HEK293 (cell line): ENCODE measurements at regions not wholly inside any gene's neighbourhood (a gene's known extent, or its start where the extent isn't known, plus 50 kb on each side); places are given as distances from the start of the nearest gene placed in this dataset.

Experiments used
- CTCF ChIA-PET: fragments of 350-600 bp; formaldehyde crosslinking; extraction: SDS; loops from one replicate; lab custom pipeline; 2021; ENCODE audit warnings: antibody characterized with exemption; lab: Yijun Ruan, JAX
- POLR2A ChIA-PET: fragments of 300-600 bp; formaldehyde crosslinking; extraction: SDS; loops from one replicate; lab custom pipeline; 2020; ENCODE audit warnings: antibody characterized with exemption, inconsistent platforms; lab: Yijun Ruan, JAX
- H3K27ac ChIP-seq: fragments of 200-500 bp; sonication (Bioruptor generic); 2 replicates; pipeline ENCODE4 v1.5.1; 2014; ENCODE audit warnings: low read depth, low read length, control low read depth, inconsistent platforms; ENCODE audit errors: extremely low read depth
- H3K36me3 ChIP-seq, 2 experiments: fragments of 200-500 bp in 1 of 2; sonication (Bioruptor generic) in 1 of 2; 1 replicate in 1 of 2; 2 replicates in 1 of 2; pipeline ENCODE4 v1.5.1; 2014 to 2017; ENCODE audit warnings: inconsistent platforms in 2 of 2, low read length in 2 of 2; ENCODE audit not compliant: control insufficient read depth in 2 of 2, insufficient read depth in 1 of 2
- H3K4me1 ChIP-seq: fragments of 200-500 bp; sonication (Bioruptor generic); 2 replicates; pipeline ENCODE4 v1.5.1; 2014; ENCODE audit warnings: mild to moderate bottlenecking, low read length, inconsistent platforms; ENCODE audit not compliant: control insufficient read depth, insufficient read depth
- H3K4me3 ChIP-seq: 2 replicates; pipeline ENCODE4 v1.5.1; 2011; ENCODE audit warnings: low read depth, mild to moderate bottlenecking, control low read depth, low read length, moderate library complexity
- H3K9me3 ChIP-seq: fragments of 200-500 bp; sonication (Bioruptor generic); 2 replicates; pipeline ENCODE4 v1.5.1; 2014; ENCODE audit warnings: low read depth, low read length, inconsistent platforms; ENCODE audit not compliant: control insufficient read depth, insufficient read depth
- FEZF1 ChIP-seq: fragments of 450-650 bp; formaldehyde crosslinking; IDR thresholded peaks from 2 replicates; pipeline ENCODE4 v1.5.1; 2016; ENCODE audit warnings: missing biosample characterization, missing genetic modification characterization
- MYNN ChIP-seq: fragments of 450-650 bp; formaldehyde crosslinking; IDR thresholded peaks from 2 replicates; pipeline ENCODE4 v1.5.1; 2016; ENCODE audit warnings: missing biosample characterization, missing genetic modification characterization, borderline replicate concordance
- SP7 ChIP-seq: fragments of 450-650 bp; formaldehyde crosslinking; IDR thresholded peaks from 2 replicates; pipeline ENCODE4 v1.5.1; 2016; ENCODE audit warnings: missing biosample characterization, missing genetic modification characterization
- TCF7L2 ChIP-seq: IDR thresholded peaks from 2 replicates; pipeline ENCODE4 v1.6.1; 2011; ENCODE audit warnings: low read depth, mild to moderate bottlenecking, inconsistent platforms, low read length, moderate library complexity, borderline replicate concordance
- ZNF155 ChIP-seq: fragments of 450-650 bp; formaldehyde crosslinking; IDR thresholded peaks from 2 replicates; pipeline ENCODE4 v1.5.1; 2016; ENCODE audit warnings: missing biosample characterization, missing genetic modification characterization
- ZNF19 ChIP-seq: fragments of 450-650 bp; formaldehyde crosslinking; IDR thresholded peaks from 2 replicates; pipeline ENCODE4; 2016; ENCODE audit warnings: missing biosample characterization, missing genetic modification characterization, low read depth
- ZNF2 ChIP-seq: fragments of 450-650 bp; formaldehyde crosslinking; IDR thresholded peaks from 2 replicates; pipeline ENCODE4 v1.5.1; 2016; ENCODE audit warnings: missing biosample characterization, missing genetic modification characterization
- ZNF248 ChIP-seq: fragments of 450-650 bp; formaldehyde crosslinking; IDR thresholded peaks from 2 replicates; pipeline ENCODE4 v1.5.1; 2017; ENCODE audit warnings: missing biosample characterization, missing genetic modification characterization
- ZNF274 ChIP-seq, 2 experiments: fragments of 200-500 bp in 1 of 2; fragments of 450-650 bp in 1 of 2; sonication (Bioruptor generic) in 1 of 2; formaldehyde crosslinking in 1 of 2; IDR thresholded peaks; 2 replicates each; pipeline versions ENCODE4 v1.5.1 to v1.6.1; 2014 to 2016; ENCODE audit warnings: borderline replicate concordance in 1 of 2, inconsistent platforms in 1 of 2, low read length in 1 of 2, missing biosample characterization in 1 of 2, missing genetic modification characterization in 1 of 2
- ZNF302 ChIP-seq: fragments of 450-650 bp; formaldehyde crosslinking; IDR thresholded peaks from 2 replicates; pipeline ENCODE4 v1.5.1; 2016; ENCODE audit warnings: missing biosample characterization, missing genetic modification characterization, low read depth
- ZNF391 ChIP-seq: fragments of 450-650 bp; formaldehyde crosslinking; IDR thresholded peaks from 2 replicates; pipeline ENCODE4 v1.5.1; 2016; ENCODE audit warnings: low read depth, missing biosample characterization, missing genetic modification characterization, borderline replicate concordance
- ZNF514 ChIP-seq: fragments of 450-650 bp; formaldehyde crosslinking; IDR thresholded peaks from 2 replicates; pipeline ENCODE4 v1.5.1; 2016; ENCODE audit warnings: missing biosample characterization, missing genetic modification characterization
- ZNF544 ChIP-seq: fragments of 450-650 bp; formaldehyde crosslinking; IDR thresholded peaks from 2 replicates; pipeline ENCODE4 v1.5.0; 2017; ENCODE audit warnings: missing biosample characterization, missing genetic modification characterization
- ZNF677 ChIP-seq: fragments of 450-650 bp; IDR thresholded peaks from 2 replicates; pipeline ENCODE4 v1.5.0; 2018; ENCODE audit warnings: missing biosample characterization, mild to moderate bottlenecking, missing genetic modification characterization, moderate library complexity
- ZNF768 ChIP-seq: fragments of 450-650 bp; formaldehyde crosslinking; IDR thresholded peaks from 2 replicates; pipeline ENCODE4 v1.5.1; 2018; ENCODE audit warnings: missing biosample characterization, mild to moderate bottlenecking, missing genetic modification characterization
- ZNF777 ChIP-seq: fragments of 450-650 bp; formaldehyde crosslinking; IDR thresholded peaks from 2 replicates; pipeline ENCODE4 v1.5.1; 2017; ENCODE audit warnings: missing biosample characterization, missing genetic modification characterization, borderline replicate concordance
- ZNF785 ChIP-seq: fragments of 450-650 bp; formaldehyde crosslinking; IDR thresholded peaks from 2 replicates; pipeline ENCODE4 v1.5.1; 2016; ENCODE audit warnings: missing biosample characterization, missing genetic modification characterization
- ZNF791 ChIP-seq: fragments of 450-650 bp; formaldehyde crosslinking; IDR thresholded peaks from 2 replicates; pipeline ENCODE4 v1.5.1; 2016; ENCODE audit warnings: missing biosample characterization, missing genetic modification characterization
- TF ChIP-seq, protein P1 (sequence below): fragments of 450-650 bp; formaldehyde crosslinking; IDR thresholded peaks from 2 replicates; pipeline ENCODE4 v1.5.1; 2016; ENCODE audit warnings: missing biosample characterization, missing genetic modification characterization
- TF ChIP-seq, protein P2 (sequence below): fragments of 450-650 bp; formaldehyde crosslinking; IDR thresholded peaks from 2 replicates; pipeline ENCODE4 v1.5.1; 2016; ENCODE audit warnings: missing biosample characterization, missing genetic modification characterization
- TF ChIP-seq, protein P3 (sequence below): fragments of 450-650 bp; formaldehyde crosslinking; IDR thresholded peaks from 2 replicates; pipeline ENCODE4 v1.5.1; 2016; ENCODE audit warnings: missing biosample characterization, missing genetic modification characterization
- TF ChIP-seq, protein P4 (sequence below): fragments of 450-650 bp; formaldehyde crosslinking; IDR thresholded peaks from 2 replicates; pipeline ENCODE4 v1.5.1; 2016; ENCODE audit warnings: missing biosample characterization, missing genetic modification characterization
- TF ChIP-seq, protein P5 (sequence below): fragments of 450-650 bp; formaldehyde crosslinking; IDR thresholded peaks from 2 replicates; pipeline ENCODE4 v1.5.1; 2016; ENCODE audit warnings: missing biosample characterization, missing genetic modification characterization
- TF ChIP-seq, protein P6 (sequence below): fragments of 450-650 bp; formaldehyde crosslinking; IDR thresholded peaks from 2 replicates; pipeline ENCODE4 v1.5.1; 2016; ENCODE audit warnings: missing biosample characterization, missing genetic modification characterization
- TF ChIP-seq, protein P7 (sequence below): fragments of 450-650 bp; formaldehyde crosslinking; IDR thresholded peaks from 2 replicates; pipeline ENCODE4 v1.5.1; 2017; ENCODE audit warnings: missing biosample characterization, missing genetic modification characterization

DNA sequence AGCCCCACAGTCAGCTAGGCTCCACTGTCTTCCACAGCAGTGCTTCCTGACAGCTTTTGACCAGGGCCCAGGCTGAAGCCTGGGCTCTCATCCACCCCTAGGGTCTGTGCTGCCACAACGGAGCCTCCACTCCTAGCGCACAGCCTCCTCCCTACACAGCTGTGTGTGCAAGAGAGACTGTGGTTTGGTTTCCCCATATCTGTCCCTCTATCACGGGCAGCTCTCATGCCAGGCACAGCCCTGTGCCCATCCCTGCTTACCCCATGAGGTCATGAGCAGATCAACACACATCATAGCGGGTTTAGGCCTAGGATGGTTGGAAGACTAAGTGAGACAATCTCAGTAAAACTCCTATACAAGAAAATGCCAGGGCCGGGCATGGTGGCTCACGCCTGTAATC lies 61.7 kb upstream of the PLXNA4 start:
- CTCF ChIA-PET: no interaction called here

DNA sequence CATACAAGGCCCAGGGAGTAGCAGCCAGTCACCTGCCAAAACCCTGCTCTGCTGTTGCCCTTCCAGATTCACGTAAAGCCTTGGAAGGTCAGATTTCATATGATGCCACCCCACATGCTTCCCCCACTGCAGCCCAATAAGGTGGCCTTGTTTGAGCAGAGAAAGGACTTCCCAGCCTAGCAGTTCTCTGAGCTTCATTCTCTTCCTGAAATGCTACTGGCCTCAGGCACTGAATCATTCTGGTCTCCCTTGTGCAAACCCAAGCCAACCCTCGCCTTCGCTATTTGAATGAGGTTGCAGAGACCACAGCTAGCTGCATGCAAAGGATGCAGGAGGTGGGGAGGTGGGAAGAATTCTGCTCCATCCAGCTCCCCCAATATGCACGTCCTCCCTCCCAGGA lies 60.3 kb upstream of the PLXNA4 start:
- no peak overlapping the region for H3K27ac ChIP-seq
- no peaks in the 10 kb centered on the region for H3K4me1 ChIP-seq
- CTCF ChIA-PET: interaction anchor here (0.6 kb wide), 1 partner anchor 510 kb away, joined by 4 read pairs; no protein-coding TSS in a partner anchor
- POLR2A ChIA-PET: no interaction called here
- H3K9me3 ChIP-seq: no peaks in the 10 kb centered on the region
- no peaks in the 10 kb centered on the region for H3K36me3 ChIP-seq
- H3K4me3 ChIP-seq: no peak overlapping the region
- TF ChIP-seq, protein P1, sequence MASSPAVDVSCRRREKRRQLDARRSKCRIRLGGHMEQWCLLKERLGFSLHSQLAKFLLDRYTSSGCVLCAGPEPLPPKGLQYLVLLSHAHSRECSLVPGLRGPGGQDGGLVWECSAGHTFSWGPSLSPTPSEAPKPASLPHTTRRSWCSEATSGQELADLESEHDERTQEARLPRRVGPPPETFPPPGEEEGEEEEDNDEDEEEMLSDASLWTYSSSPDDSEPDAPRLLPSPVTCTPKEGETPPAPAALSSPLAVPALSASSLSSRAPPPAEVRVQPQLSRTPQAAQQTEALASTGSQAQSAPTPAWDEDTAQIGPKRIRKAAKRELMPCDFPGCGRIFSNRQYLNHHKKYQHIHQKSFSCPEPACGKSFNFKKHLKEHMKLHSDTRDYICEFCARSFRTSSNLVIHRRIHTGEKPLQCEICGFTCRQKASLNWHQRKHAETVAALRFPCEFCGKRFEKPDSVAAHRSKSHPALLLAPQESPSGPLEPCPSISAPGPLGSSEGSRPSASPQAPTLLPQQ: no peak
- TF ChIP-seq, protein P2, sequence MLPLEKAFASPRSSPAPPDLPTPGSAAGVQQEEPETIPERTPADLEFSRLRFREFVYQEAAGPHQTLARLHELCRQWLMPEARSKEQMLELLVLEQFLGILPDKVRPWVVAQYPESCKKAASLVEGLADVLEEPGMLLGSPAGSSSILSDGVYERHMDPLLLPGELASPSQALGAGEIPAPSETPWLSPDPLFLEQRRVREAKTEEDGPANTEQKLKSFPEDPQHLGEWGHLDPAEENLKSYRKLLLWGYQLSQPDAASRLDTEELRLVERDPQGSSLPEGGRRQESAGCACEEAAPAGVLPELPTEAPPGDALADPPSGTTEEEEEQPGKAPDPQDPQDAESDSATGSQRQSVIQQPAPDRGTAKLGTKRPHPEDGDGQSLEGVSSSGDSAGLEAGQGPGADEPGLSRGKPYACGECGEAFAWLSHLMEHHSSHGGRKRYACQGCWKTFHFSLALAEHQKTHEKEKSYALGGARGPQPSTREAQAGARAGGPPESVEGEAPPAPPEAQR (tag by site-specific recombination): no peak
- no peak for TF ChIP-seq MYNN (tag by site-specific recombination)
- TF ChIP-seq TCF7L2: no peak
- no peak for TF ChIP-seq ZNF791 (tag by site-specific recombination)
- TF ChIP-seq ZNF677: no peak
- TF ChIP-seq, protein P3, sequence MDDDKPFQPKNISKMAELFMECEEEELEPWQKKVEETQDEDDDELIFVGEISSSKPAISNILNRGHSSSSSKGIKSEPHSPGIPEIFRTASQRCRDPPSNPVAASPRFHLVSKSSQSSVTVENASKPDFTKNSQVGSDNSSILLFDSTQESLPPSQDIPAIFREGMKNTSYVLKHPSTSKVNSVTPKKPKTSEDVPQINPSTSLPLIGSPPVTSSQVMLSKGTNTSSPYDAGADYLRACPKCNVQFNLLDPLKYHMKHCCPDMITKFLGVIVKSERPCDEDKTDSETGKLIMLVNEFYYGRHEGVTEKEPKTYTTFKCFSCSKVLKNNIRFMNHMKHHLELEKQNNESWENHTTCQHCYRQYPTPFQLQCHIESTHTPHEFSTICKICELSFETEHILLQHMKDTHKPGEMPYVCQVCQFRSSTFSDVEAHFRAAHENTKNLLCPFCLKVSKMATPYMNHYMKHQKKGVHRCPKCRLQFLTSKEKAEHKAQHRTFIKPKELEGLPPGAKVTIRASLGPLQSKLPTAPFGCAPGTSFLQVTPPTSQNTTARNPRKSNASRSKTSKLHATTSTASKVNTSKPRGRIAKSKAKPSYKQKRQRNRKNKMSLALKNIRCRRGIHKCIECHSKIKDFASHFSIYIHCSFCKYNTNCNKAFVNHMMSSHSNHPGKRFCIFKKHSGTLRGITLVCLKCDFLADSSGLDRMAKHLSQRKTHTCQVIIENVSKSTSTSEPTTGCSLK (tag by site-specific recombination): no peak
- TF ChIP-seq ZNF19 (tag by site-specific recombination): no peak
- TF ChIP-seq ZNF785 (tag by site-specific recombination): no peak
- TF ChIP-seq, protein P4, sequence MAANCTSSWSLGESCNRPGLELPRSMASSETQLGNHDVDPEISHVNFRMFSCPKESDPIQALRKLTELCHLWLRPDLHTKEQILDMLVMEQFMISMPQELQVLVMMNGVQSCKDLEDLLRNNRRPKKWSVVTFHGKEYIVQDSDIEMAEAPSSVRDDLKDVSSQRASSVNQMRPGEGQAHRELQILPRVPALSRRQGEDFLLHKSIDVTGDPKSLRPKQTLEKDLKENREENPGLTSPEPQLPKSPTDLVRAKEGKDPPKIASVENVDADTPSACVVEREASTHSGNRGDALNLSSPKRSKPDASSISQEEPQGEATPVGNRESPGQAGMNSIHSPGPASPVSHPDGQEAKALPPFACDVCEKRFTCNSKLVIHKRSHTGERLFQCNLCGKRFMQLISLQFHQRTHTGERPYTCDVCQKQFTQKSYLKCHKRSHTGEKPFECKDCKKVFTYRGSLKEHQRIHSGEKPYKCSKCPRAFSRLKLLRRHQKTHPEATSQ (tag by site-specific recombination): no peak

More for the DNA sequence above, 61.7 kb upstream of the PLXNA4 start:
- H3K9me3 ChIP-seq: no peaks in the 10 kb centered on the region
- POLR2A ChIA-PET: no interaction called here
- no peaks in the 10 kb centered on the region for H3K4me1 ChIP-seq
- TF ChIP-seq, protein P5, sequence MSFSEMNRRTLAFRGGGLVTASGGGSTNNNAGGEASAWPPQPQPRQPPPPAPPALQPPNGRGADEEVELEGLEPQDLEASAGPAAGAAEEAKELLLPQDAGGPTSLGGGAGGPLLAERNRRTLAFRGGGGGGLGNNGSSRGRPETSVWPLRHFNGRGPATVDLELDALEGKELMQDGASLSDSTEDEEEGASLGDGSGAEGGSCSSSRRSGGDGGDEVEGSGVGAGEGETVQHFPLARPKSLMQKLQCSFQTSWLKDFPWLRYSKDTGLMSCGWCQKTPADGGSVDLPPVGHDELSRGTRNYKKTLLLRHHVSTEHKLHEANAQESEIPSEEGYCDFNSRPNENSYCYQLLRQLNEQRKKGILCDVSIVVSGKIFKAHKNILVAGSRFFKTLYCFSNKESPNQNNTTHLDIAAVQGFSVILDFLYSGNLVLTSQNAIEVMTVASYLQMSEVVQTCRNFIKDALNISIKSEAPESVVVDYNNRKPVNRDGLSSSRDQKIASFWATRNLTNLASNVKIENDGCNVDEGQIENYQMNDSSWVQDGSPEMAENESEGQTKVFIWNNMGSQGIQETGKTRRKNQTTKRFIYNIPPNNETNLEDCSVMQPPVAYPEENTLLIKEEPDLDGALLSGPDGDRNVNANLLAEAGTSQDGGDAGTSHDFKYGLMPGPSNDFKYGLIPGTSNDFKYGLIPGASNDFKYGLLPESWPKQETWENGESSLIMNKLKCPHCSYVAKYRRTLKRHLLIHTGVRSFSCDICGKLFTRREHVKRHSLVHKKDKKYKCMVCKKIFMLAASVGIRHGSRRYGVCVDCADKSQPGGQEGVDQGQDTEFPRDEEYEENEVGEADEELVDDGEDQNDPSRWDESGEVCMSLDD (tag by site-specific recombination): no peak
- TF ChIP-seq ZNF274 (IDR thresholded peaks at IDR 0.05; ENCODE audit: low read length) (no peak), ZNF274 (tag by site-specific recombination; IDR thresholded peaks at IDR 0.05; ENCODE audit: borderline replicate concordance) (no peak), ZNF2 (tag by site-specific recombination) (no peak), ZNF155 (no peak), ZNF248 (tag by site-specific recombination) (no peak), ZNF302 (tag by site-specific recombination) (no peak), ZNF391 (tag by site-specific recombination) (no peak), ZNF768 (tag by site-specific recombination) (no peak), ZNF19 (tag by site-specific recombination) (no peak), ZNF777 (tag by site-specific recombination) (no peak), ZNF514 (tag by site-specific recombination) (no peak), SP7 (no peak), ZNF544 (tag by site-specific recombination) (no peak), FEZF1 (tag by site-specific recombination) (no peak)
- TF ChIP-seq, protein P6, sequence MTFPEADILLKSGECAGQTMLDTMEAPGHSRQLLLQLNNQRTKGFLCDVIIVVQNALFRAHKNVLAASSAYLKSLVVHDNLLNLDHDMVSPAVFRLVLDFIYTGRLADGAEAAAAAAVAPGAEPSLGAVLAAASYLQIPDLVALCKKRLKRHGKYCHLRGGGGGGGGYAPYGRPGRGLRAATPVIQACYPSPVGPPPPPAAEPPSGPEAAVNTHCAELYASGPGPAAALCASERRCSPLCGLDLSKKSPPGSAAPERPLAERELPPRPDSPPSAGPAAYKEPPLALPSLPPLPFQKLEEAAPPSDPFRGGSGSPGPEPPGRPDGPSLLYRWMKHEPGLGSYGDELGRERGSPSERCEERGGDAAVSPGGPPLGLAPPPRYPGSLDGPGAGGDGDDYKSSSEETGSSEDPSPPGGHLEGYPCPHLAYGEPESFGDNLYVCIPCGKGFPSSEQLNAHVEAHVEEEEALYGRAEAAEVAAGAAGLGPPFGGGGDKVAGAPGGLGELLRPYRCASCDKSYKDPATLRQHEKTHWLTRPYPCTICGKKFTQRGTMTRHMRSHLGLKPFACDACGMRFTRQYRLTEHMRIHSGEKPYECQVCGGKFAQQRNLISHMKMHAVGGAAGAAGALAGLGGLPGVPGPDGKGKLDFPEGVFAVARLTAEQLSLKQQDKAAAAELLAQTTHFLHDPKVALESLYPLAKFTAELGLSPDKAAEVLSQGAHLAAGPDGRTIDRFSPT (tag by site-specific recombination): no peak
- TF ChIP-seq, protein P7, sequence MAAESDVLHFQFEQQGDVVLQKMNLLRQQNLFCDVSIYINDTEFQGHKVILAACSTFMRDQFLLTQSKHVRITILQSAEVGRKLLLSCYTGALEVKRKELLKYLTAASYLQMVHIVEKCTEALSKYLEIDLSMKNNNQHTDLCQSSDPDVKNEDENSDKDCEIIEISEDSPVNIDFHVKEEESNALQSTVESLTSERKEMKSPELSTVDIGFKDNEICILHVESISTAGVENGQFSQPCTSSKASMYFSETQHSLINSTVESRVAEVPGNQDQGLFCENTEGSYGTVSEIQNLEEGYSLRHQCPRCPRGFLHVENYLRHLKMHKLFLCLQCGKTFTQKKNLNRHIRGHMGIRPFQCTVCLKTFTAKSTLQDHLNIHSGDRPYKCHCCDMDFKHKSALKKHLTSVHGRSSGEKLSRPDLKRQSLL (tag by site-specific recombination): no peak
- no peak overlapping the region for H3K27ac ChIP-seq
- H3K36me3 ChIP-seq: no peaks in the 10 kb centered on the region
- H3K4me3 ChIP-seq: no peak overlapping the region
